PC-9 (cell line): ENCODE measurements at regions not wholly inside any gene's neighbourhood (a gene's known extent, or its start where the extent isn't known, plus 50 kb on each side); places are given as distances from the start of the nearest gene placed in this dataset.

Experiments
- BruUV-seq: library from RNA; stranded (reverse); fragments of 400-500 nt; replicated peaks from 2 replicates; lab custom pipeline; 2021; lab: Mats Ljungman, UMichigan
- CTCF ChIA-PET: fragments of 300-600 bp; sonication (Branson Sonifier 250); formaldehyde crosslinking; loops from one replicate; lab custom pipeline; 2022; ENCODE audit warnings: antibody characterized with exemption; lab: Charles Lee
- POLR2A ChIA-PET: fragments of 300-600 bp; sonication (Branson Sonifier 250); formaldehyde crosslinking; loops from one replicate; lab custom pipeline; 2022; ENCODE audit warnings: antibody characterized with exemption; ENCODE audit not compliant: unreplicated experiment; lab: Charles Lee
- DNase-seq, 2 experiments: peaks; one replicate each; pipeline versions ENCODE4 v3.0.0 to v3.0.0-alpha.2; 2015 to 2022; ENCODE audit warnings: mixed read lengths in 1 of 2
- H2AFZ ChIP-seq: fragments of 200-600 bp; sonication (generic); 2 replicates; pipeline ENCODE4 v1.8.1; 2017; ENCODE audit warnings: antibody characterized with exemption
- H3F3A ChIP-seq: fragments of 200-600 bp; sonication (generic); 2 replicates; pipeline ENCODE4 v1.8.1; 2017; ENCODE audit warnings: antibody characterized with exemption, mild to moderate bottlenecking, low read depth; ENCODE audit not compliant: insufficient read depth
- H3K27ac ChIP-seq: fragments of 200-600 bp; sonication (generic); 2 replicates; pipeline ENCODE4 v1.6.1; 2016; ENCODE audit warnings: mixed run types
- H3K27me3 ChIP-seq: fragments of 200-600 bp; sonication (generic); 2 replicates; pipeline ENCODE4 v1.6.1; 2016; ENCODE audit warnings: low read depth, mixed run types; ENCODE audit not compliant: insufficient read depth
- H3K36me3 ChIP-seq: fragments of 200-600 bp; sonication (generic); 2 replicates; pipeline ENCODE4 v1.6.1; 2016; ENCODE audit warnings: low read depth, mixed run types
- H3K4me1 ChIP-seq: fragments of 200-600 bp; sonication (generic); replicated peaks from 2 replicates; pipeline ENCODE4 v1.6.1; 2016; ENCODE audit warnings: mixed run types; ENCODE audit not compliant: insufficient read depth
- H3K4me2 ChIP-seq: fragments of 200-600 bp; sonication (generic); 2 replicates; pipeline ENCODE4 v1.6.1; 2017; ENCODE audit warnings: mixed run types
- H3K4me3 ChIP-seq: fragments of 200-600 bp; sonication (generic); 2 replicates; pipeline ENCODE4 v1.6.1; 2016; ENCODE audit warnings: mixed run types
- H3K79me2 ChIP-seq: fragments of 200-600 bp; sonication (generic); 2 replicates; pipeline ENCODE4 v1.6.1; 2017; ENCODE audit warnings: low read depth, mixed run types
- H3K9me2 ChIP-seq: fragments of 200-600 bp; sonication (generic); 2 replicates; pipeline ENCODE4 v1.8.1; 2017; ENCODE audit warnings: mild to moderate bottlenecking; ENCODE audit not compliant: insufficient read depth
- H3K9me3 ChIP-seq: fragments of 200-600 bp; sonication (generic); 2 replicates; pipeline ENCODE4 v1.8.1; 2016; ENCODE audit warnings: low read depth; ENCODE audit not compliant: insufficient read depth
- H4K20me1 ChIP-seq: fragments of 200-600 bp; sonication (generic); 2 replicates; pipeline ENCODE4 v1.8.1; 2017; ENCODE audit not compliant: insufficient read depth
- EZH2 ChIP-seq: fragments of 200-600 bp; sonication (generic); IDR thresholded peaks from 2 replicates; pipeline ENCODE4 v1.8.0; 2017; ENCODE audit warnings: antibody characterized with exemption, low read depth
- intact Hi-C: fragments of 100-400 bp; cut with micrococcal nuclease; formaldehyde crosslinking; loops from one replicate; pipeline ENCODE4 v1.10.0; 2022; ENCODE audit not compliant: unreplicated experiment
- TF ChIP-seq, protein P1 (sequence below): fragments of 200-600 bp; sonication (generic); conservative IDR thresholded peaks from 2 replicates; pipeline ENCODE4 v1.6.1; 2017; ENCODE audit warnings: mixed run types, antibody characterized with exemption, mild to moderate bottlenecking, moderate library complexity

DNA sequence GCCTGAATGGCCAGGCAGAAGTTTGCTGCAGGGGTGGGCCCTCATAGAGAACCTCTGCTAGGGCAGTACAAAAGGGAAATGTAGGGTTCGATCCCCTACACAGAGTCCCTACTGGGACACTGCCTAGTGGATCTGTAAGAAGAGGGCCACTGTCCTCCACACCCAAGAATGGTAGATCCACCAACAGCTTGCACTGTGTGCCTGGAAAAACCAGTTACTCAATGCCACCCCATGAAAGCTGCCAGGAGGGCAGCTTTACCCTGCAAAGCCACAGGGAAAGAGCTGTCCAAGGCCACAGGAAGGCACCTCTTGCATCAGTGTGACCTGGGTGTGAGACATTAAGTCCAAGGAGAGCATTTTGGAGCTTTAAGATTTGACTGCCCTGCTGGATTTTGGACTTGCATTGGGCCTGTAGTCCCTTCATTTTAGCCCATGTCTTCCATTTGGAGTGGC lies 781.6 kb downstream of the TRAM1L1 start:
- no peaks in the 10 kb centered on the region for H3K27me3 ChIP-seq
- no peak overlapping the region for H3K4me3 ChIP-seq
- intact Hi-C loops: no loop called here
- H3K9me2 ChIP-seq: no peaks in the 10 kb centered on the region
- no peak for TF ChIP-seq EZH2
- TF ChIP-seq, protein P1, sequence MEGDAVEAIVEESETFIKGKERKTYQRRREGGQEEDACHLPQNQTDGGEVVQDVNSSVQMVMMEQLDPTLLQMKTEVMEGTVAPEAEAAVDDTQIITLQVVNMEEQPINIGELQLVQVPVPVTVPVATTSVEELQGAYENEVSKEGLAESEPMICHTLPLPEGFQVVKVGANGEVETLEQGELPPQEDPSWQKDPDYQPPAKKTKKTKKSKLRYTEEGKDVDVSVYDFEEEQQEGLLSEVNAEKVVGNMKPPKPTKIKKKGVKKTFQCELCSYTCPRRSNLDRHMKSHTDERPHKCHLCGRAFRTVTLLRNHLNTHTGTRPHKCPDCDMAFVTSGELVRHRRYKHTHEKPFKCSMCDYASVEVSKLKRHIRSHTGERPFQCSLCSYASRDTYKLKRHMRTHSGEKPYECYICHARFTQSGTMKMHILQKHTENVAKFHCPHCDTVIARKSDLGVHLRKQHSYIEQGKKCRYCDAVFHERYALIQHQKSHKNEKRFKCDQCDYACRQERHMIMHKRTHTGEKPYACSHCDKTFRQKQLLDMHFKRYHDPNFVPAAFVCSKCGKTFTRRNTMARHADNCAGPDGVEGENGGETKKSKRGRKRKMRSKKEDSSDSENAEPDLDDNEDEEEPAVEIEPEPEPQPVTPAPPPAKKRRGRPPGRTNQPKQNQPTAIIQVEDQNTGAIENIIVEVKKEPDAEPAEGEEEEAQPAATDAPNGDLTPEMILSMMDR: no peak
- POLR2A ChIA-PET: no interaction called here
- BruUV-seq: no TSS peak
- H2AFZ ChIP-seq: no peak overlapping the region
- H3K4me1 ChIP-seq: no peaks in the 10 kb centered on the region
- no peak overlapping the region for H3K27ac ChIP-seq
- no peaks in the 10 kb centered on the region for H3K79me2 ChIP-seq
- no peak overlapping the region for H3K4me2 ChIP-seq
- H3F3A ChIP-seq: no peaks in the 10 kb centered on the region
- no peaks in the 10 kb centered on the region for H3K36me3 ChIP-seq
- no peaks in the 10 kb centered on the region for H4K20me1 ChIP-seq
- no peak for DNase-seq
- H3K9me3 ChIP-seq: no peaks in the 10 kb centered on the region
- CTCF ChIA-PET: no interaction called here

DNA sequence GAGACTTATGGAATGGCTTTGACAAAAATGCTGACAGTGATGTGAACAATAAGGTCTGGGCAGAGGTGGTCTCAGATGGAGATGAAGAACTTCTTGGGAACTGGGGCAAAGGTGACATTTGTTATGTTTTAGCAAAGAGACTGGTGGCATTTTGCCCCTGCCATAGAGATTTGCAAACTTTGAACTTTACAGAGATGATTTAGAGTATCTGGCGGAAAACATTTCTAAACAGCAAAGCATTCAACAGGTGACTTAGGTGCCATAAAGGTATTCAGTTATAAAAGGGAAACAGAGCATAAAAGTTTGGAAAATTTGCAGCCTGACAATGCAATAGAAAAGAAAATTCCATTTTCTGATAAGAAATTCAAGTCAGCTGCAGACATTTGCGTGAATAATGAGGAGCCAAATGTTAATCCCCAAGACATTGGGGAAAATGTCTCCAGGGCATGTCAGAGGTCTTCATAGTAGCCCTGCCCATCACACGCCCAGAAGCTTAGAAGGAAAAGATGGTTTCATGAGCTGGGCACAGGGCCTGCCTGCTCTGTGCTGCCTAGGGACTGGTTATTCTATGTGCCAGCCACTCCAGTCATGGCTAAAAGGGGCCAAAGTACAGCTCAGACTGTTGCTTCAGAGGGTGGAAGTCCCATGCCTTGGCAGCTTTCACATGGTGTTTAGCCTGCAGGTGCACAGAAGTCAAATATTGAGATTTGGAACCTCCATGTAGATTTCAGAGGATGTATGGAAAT lies 782.2 kb downstream of the TRAM1L1 start:
- POLR2A ChIA-PET: no interaction called here

DNA sequence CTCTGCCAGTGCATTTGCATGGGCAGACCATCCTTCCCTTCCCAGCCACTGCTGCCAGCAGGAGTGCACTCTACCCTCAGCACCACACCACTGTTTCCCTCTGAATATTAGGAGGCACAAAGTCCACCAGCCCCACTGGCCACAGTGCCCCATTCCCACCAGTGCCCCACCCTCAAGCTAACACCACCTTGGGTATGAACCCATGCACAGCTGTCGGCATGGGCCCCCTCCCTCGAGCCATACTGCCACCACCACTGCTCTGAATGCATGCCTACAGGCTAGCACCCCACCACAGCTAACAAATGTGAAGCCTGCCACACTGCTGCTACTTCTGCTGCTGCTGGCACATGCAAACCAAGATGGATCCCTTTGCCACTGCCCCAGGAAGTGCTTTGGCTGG lies 810.4 kb downstream of the TRAM1L1 start:
- no peak overlapping the region for H3K4me3 ChIP-seq
- H4K20me1 ChIP-seq: no peaks in the 10 kb centered on the region
- no peak overlapping the region for H2AFZ ChIP-seq
- ChIA-PET CTCF (no interaction called here), POLR2A (no interaction called here)
- intact Hi-C loops: no loop called here
- H3K79me2 ChIP-seq: no peaks in the 10 kb centered on the region
- no peak overlapping the region for H3K27ac ChIP-seq
- H3K9me2 ChIP-seq: no peaks in the 10 kb centered on the region
- no peak overlapping the region for H3K4me2 ChIP-seq
- TF ChIP-seq, protein P1: no peak
- no peak for TF ChIP-seq EZH2
- H3F3A ChIP-seq: no peaks in the 10 kb centered on the region
- BruUV-seq: no TSS peak
- H3K36me3 ChIP-seq: no peaks in the 10 kb centered on the region
- H3K9me3 ChIP-seq: no peaks in the 10 kb centered on the region
- H3K4me1 ChIP-seq: no peaks in the 10 kb centered on the region
- no peak for DNase-seq
- H3K27me3 ChIP-seq: no peaks in the 10 kb centered on the region

More for the DNA sequence above, 782.2 kb downstream of the TRAM1L1 start:
- no TSS peak for BruUV-seq
- TF ChIP-seq, protein P1: no peak
- TF ChIP-seq EZH2: no peak
- Histone ChIP-seq H3K79me2 (no peaks in the 10 kb centered on the region), H2AFZ (no peak overlapping the region), H3K36me3 (no peaks in the 10 kb centered on the region), H3K9me2 (no peaks in the 10 kb centered on the region), H3K4me1 (no peaks in the 10 kb centered on the region), H3K9me3 (no peaks in the 10 kb centered on the region), H3K4me3 (no peak overlapping the region), H3F3A (no peaks in the 10 kb centered on the region), H3K27me3 (no peaks in the 10 kb centered on the region), H3K4me2 (no peak overlapping the region), H3K27ac (no peak overlapping the region), H4K20me1 (no peaks in the 10 kb centered on the region)
- CTCF ChIA-PET: no interaction called here
- no peak for DNase-seq
- intact Hi-C loops: no loop called here
